HG03558 (cell line): ENCODE measurements at regions not wholly inside any gene's neighbourhood (a gene's known extent, or its start where the extent isn't known, plus 50 kb on each side); places are given as distances from the start of the nearest gene placed in this dataset.
"Not testable (repeated sequence)": the region's sequence is repeated elsewhere in the genome, so short reads cannot be mapped to it uniquely, and the experiment has no call there.

Experiments used
- ATAC-seq: cut with Tn5 transposase; IDR thresholded peaks from one replicate; pipeline ENCODE4 v1.9.1; 2021; ENCODE audit warnings: moderate number of reproducible peaks; ENCODE audit not compliant: unreplicated experiment; ENCODE audit errors: extremely low read depth

DNA sequence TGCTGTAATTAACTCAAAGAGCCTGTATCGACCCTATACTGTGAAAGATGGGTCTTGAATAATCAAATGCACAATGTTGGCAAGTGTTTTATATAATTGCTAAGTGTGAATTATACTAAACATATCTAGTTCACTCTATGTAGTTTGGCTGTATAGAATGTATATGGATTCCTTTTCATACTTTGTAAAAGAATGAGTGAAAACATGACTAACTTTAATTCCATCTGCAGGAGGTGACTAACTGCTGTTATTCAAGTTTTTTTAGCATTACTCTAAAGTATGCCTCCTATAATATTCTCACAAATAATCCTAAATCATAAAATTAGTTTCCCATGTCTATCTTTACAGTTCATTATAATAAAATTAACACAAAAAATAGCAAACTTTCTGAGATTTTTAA lies 394.0 kb upstream of the MON1B start:
- no peak for ATAC-seq

DNA sequence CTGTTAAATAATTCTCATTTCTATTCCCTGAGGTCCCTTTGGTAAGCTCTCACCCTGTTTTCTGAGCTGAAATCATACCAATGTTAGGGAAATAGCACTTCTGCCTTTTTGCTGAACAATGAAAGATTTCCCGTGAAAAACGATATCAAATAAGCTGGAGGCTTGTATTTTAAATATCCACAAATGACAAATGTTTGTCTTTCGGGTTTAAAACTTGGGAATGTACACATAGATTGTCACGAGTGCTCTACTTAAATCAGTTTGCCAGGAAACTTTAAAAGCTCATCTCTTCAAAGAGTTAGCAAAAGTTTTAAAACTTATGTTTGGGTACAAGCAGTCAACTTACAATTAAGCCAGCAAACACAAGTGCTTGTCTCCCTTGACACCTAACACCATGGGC lies 393.5 kb upstream of the MON1B start:
- ATAC-seq, result no peak

DNA sequence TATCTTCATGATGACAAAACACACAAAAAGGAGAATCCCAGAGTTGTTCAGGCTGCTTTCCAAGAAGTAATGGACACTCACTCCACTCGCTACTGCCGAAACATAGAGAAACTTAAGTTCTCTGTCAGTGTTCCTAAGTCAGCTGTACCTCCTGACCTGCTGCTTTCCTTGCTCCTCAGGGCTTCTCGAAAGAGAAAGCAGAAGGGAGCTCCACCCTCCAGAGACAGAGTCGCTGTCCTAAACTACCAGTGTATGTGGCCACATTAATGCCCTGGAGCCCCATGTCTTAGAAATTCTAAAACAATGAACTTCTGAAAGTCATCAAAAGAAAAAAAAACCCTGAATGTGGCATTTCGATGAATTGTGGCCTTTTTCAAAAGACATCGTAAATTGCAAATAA lies 390.8 kb upstream of the MON1B start:
- no peak for ATAC-seq

DNA sequence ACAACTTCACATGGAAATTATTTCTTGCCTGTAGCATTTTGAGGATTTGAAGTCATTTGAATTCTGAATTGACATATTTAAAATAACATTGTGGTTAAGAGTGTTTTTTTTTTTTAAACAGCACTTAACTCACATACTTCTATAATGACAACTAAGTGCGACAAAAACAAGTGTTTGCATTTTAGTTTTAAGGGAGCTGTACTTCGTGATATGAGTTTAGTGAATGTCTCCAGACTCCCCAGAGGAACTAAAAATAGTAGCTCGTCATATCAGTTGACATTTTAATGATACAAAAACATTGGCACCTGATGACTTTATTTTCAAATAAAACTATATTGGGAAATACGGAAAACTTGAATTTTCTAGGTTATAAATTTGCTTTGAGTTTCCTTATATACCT lies 389.6 kb upstream of the MON1B start:
- no peak for ATAC-seq

DNA sequence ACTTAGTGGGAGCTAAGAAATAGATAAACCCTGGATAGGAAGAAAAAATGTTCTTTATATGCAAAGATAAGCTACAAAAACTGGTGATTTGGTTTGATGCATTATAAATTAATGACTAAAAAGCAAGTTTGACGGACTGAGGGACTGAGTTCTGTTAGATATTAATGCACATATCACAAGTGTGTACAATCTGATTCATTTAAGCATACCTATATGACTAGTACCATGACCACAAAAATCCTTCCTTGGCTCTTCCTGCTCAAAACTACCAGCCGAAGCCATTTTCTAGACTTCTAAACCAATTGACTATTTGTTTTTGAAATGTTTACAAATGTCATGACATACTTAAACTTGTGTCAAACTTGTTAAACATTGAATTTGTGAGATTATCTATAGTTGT lies 374.5 kb upstream of the MON1B start:
- no peak for ATAC-seq

DNA sequence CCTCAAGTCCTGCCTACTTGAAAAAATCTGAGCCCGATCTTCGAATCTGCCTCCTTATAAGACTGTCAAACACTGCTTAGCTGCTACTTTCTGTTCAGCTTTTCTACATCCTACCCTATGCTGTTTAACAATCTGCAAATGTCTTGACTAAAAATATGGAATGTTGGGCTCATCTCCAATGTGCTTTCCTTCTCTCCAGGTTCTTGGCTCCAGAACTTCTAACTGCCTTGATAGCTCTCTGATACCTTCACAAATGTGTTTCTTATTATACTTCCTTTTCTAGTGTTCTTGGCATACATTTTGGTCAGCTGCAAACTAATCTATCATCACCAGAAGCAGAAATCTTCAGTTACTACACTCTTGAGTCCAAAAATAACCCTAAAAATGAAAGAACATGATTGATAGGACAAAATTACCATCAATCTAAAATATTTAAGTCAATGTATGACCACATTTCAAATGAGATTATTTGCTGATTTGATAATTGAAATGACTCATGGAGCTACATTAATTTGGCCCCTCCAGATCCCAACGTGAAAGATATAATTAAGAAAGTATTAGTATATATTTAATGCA lies 372.3 kb upstream of the MON1B start:
- ATAC-seq, result no peak

DNA sequence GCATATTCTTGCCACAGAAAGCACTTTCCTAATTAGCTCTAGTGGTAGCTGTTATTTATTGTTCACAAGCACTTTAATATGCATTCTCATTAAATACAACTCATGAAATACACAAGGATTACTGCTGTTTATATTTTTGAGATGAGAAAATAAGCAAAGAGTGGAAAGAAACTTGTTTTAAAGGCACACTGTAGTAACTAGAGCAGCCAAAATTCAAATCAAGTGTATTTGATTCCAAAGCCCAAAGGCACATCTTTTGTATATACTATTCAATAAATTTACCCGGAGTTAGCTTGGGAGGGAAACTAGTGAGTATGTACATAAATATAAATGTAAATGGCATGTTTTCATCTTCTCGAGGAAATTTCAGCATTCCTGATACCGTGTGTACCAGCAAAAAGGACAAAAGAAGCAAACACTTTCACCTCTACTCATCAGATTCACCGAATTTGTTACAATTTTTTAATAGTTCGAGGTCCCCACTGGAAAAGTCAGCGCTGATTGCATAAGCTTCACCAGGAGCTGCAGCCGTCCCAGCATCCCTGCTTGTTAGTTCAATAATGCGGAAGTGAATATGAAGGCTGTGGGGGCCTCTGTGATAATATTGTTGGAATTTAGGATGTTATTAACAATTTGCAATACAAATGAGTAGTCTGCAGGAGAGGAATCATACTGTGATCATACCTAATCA lies 371.6 kb upstream of the MON1B start:
- no peak for ATAC-seq

DNA sequence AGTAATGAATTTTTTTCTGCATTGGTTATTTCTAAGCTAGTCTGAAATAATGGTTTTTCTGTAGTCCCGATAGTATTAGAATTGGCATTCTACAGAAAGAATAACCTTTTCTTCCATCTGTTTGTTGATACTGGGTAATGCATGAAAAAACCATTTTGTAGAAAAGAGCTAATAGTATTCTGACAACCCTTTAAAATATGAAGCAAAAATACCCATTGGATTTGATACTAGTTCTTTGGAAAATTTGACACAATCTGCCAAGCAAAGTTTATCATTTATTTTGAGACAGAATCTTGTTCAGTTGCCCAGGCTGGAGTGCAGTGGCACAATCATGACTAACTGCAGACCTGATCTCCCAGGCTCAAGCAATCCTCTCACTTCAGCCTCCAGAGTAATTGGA lies 366.8 kb upstream of the MON1B start:
- no peak for ATAC-seq

DNA sequence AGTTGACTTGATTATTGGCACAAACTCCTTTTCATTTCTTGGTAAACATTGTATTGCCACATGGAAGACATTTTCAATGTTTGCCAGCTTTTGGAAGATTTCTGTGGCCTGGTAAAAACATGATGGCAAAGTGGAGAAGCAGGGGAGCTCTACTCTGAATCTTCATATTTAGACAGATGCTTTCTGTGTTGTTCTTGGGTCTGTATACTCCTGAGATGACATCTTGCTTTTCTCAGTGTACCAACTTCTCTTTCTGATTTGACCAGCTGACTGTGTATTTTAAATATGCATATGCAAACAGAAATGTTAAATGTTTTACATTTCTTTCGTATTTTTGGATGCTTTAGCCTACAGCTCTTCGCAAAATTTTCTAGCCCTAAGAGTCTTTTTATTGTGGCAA lies 366.2 kb upstream of the MON1B start:
- no peak for ATAC-seq

DNA sequence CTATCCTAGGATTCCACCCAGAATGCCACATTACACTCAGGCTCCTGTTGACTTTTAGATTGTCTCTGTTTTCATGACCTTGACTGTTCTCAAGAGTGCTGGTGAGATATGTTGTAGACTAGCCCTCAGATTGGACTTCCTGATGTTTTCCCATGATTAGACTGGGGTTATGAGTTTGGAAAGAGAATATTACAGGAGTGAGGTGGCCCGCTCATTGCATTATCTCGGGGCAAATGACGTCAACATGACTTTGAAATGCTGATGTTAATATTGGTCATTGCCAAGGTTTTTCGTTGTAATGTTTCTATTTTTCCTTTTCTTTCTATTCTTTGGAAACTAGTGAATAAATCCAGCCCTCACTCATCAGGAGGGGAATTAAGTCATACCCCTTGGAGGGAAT lies 355.7 kb upstream of the MON1B start:
- no peak for ATAC-seq

DNA sequence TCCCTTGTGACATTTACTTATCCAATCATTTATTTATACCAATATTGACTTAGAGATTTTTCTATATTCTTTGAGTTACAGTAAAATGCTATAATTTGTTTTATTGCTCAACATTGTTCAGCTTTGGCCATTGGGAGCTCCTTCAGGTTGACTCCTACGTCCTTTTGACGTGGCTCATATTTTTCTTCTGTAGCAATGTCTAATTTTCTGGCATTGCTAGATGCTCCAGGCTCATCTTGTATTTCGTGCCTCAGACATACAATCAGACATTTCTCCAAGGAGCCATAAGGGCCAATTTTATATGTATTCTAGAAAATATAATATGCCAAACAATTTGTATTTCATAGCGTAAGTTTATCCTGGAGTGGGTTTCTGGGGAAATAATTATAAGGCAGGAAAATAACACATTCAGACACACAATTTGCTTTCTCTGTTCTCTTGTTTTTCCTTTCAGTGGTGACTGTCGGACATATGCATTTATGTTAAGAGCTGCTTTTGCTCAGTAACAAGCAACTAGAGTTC lies 355.1 kb upstream of the MON1B start:
- ATAC-seq, result no peak

DNA sequence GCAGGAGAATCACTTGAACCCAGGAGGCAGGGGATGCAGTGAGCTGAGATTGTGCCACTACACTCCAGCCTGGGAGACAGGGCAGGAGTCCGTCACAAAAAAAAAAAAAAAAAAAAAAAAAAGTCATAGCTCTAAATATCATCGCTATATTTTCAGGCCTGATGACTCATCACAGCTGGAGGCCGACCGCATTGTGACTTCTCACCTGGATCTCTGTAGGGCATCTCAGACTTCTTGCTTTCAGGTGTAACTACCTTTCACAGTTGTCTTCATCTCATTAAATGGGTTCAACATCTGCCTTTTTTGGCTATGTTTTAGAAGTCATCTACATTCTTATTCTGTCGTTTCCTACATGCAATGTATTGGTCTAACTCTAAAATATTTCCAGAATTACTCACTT lies 353.1 kb upstream of the MON1B start:
- ATAC-seq, result no peak

DNA sequence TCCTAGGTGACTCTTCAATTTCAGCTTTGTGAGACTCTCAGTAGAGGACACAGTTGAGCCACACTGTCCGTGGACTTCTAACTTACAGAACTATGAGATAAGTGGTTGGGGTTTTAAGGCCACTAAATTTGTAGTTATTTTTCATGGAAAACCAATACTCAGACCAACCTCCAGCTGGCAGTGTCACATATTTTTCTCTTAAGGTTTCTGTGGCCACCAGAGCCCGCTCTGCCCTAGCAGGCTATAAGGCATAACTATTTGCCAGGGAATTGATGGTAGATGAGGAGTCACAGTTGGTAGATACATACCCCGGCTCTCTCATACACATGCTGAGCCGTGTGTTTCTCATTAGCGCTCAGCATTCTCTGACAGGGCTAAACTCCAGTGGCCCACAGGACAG lies 336.8 kb upstream of the MON1B start:
- ATAC-seq, result no peak

DNA sequence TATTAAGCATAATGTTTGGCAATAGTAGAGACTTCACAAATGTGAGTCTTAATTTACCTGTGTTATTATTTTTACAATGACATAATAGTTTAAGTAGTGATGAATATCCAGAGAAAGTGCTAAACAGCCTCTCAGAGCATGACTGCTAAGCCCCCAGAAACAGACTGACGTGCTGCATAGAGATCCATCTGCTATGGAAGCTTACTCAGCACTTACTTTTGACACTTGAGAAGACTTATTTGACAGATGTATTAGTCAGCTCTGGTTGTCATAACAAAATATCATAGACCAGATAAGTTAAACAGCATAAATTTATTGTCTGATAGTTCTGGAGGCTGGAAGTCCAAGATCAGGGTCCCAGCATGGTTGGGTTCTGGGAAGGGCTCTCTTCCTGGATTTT lies 334.9 kb upstream of the MON1B start:
- ATAC-seq, result no peak

DNA sequence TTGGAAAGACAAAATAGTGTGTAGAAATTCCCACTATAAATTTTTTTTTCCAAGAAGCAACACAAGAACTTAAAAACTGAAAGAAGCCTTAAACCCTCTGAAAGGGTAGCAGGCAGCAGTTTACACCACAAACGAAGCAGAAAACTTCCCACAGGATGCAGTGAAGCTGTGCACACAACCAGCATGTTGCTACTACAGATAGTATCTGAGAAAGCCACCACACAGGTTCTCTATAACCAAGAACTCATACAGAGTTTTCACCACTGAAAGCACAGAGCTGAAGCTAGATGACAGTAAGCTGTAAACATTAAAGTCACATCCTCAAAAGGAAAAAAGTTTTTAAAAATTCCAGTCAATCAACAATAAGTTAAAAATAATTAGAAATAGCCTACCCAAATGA lies 333.6 kb upstream of the MON1B start:
- no peak for ATAC-seq

DNA sequence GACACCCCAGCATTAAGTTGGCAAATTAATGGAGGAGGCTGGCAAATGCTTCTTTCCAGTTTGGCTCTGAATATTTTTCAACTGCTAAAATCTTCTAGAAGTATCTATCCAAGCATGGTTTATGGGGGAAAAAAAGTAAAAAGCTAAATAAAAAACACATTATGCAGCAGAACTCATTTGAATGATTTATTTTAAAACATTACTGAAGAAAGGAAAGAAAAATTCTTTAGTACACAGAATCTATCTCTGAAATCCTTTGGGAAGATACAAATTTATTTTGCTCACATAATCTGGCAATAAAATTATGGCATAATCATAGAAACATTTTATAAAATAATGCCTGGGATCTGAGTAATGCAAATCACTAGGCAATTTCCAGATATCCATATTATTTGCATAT lies 328.1 kb upstream of the MON1B start:
- no peak for ATAC-seq

DNA sequence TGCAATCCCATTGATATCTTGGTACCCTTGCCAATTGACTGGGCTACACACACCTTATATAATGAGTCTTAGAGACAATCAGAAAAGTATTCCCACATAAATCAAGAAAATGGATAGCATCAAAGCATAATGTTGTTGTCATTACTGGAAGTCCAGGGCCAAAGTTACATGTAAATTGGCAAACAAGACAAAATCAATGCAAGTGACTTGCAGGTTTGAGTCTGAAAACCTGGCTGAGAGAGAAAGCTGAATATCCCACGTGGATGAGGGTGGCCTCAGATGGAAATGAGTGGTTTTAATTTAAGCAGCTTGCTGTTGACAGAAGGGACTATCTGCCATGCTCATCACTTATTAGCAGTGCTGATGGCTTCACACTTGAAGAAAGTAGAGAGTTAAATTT lies 324.0 kb upstream of the MON1B start:
- no peak for ATAC-seq

DNA sequence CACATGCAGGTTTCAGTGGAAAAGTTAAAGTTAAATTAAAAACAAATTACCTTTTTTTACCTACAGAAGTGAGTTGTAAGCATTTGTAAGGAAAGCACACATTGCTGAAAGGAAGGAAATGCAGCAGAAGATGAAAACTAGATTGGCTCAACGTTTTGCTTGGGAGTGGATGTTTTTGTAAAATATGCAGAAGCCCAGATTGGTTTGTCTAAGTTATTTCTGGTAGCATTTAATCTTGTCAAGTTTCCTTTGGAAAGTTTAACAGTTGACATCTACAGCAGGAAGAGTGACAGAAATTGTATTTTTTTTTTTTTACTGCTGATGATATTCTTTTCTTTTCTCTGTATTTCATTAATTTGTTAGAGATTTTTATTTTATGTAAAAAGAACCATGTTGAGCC lies 315.1 kb upstream of the MON1B start:
- ATAC-seq, result no peak

DNA sequence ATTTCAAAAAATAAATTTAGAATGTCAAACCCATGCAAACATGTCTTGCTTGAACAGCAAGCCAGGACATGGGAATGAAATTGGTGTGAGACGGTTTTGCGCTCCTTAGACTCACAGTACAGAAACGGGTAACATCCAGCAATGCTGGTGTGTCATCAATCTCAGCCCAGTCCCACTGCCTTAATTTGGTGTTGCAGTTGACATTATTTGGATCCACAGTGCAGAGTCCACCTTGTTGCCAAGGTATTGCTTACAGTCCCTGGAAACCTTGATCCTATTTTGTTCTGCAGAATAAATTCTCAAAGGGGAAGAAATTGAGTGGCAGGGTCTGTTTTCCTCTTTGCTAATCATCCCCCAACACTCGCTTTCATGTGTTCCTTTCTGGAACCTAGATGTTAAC lies 311.6 kb upstream of the MON1B start:
- ATAC-seq, result no peak

DNA sequence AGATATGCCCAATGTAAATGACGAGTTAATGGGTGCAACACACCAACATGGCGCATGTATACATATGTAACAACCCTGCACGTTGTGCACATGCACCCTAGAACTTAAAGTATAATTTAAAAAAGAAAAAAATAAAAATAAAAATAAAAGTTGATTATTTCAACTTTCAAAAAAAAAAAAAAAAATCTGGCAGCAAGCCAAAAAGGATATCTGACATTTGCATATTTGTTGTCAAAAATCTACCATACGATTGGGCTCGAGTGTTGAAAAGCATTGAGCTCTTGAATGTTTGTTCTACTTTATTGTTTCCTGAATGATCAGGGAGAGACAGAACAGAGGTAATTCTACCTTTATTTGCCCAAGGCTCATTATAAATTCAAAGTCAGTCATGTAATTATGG lies 310.5 kb upstream of the MON1B start:
- not testable (repeated sequence) for ATAC-seq

DNA sequence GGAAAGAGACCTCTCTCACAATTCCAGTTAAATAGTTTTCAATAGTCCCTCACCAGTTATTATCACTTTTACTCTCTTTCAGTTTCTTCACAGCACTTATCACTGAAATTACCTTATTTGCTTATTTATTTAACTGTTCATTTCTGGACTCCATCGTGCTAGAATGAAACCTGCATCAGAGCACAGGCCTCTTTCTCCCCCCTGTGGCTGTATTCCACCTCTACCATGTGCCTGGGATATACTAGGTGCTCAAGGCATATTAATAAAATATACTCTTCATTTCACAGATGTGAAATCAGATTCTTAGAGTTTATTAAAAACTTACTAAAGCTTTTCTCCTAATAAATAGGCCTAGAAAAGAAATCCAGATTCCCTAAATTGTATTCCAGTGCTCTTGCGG lies 308.9 kb upstream of the MON1B start:
- ATAC-seq, result no peak

DNA sequence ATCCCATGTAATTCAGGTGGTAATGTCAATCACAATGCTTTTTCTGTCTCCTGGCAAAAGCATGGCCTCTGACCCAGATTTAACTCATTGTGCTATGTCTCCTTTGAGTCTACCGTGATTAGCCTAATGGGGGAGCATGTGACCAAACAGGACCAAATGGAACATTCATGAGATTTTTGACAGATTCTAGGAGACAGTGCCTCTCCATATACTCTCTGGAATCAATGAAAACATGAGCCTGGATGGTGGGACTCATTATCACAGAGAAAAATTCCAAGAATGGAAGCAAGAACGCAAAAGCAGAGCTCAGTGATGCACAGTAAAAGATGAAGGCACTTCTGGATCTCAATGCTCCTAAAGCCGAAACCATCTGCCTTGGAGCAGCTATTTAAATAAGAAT lies 307.9 kb upstream of the MON1B start:
- ATAC-seq, result no peak
